ENCODE measurements at regions not wholly inside any gene's neighbourhood (a gene's known extent, or its start where the extent isn't known, plus 50 kb on each side); places are given as distances from the start of the nearest gene placed in this dataset.
"Not testable (repeated sequence)": the region's sequence is repeated elsewhere in the genome, so short reads cannot be mapped to it uniquely, and the experiment has no call there.

- POLR2A ChIA-PET, result no interaction called here
- CTCF ChIA-PET, result no interaction called here
These were observed 238.9 kb downstream of the BLID start for GRCh38 chr11:121877152-121877551.

- CTCF ChIA-PET, result no interaction called here
- POLR2A ChIA-PET, result no interaction called here
These were observed 242.2 kb downstream of the BLID start for GRCh38 chr11:121873766-121874165.

GRCh38 chr11:121872356-121872755 lies 243.7 kb downstream of the BLID start:
- ChIA-PET CTCF (no interaction called here), POLR2A (no interaction called here)

- ChIA-PET POLR2A (no interaction called here), CTCF (no interaction called here)
These were observed 245.6 kb downstream of the BLID start for GRCh38 chr11:121870206-121871045.

GRCh38 chr11:121869478-121869877 lies 246.5 kb downstream of the BLID start:
- CTCF ChIA-PET, result no interaction called here
- POLR2A ChIA-PET, result no interaction called here

GRCh38 chr11:121866754-121867153 lies 249.3 kb downstream of the BLID start:
- ChIA-PET POLR2A (no interaction called here), CTCF (interaction anchor here (1.0 kb wide), 1 partner anchor 316 kb away, joined by 3 read pairs; no protein-coding TSS in a partner anchor)

GRCh38 chr11:121864660-121865059 lies 251.4 kb downstream of the BLID start:
- POLR2A ChIA-PET, result no interaction called here
- CTCF ChIA-PET, result no interaction called here

- ChIA-PET POLR2A (no interaction called here), CTCF (no interaction called here)
These were observed 252.9 kb downstream of the BLID start for GRCh38 chr11:121863126-121863525.

- POLR2A ChIA-PET, CTCF ChIA-PET: not testable (repeated sequence)
These were observed 260.9 kb downstream of the BLID start for GRCh38 chr11:121855138-121855537.

GRCh38 chr11:121844016-121844415 lies 272.0 kb downstream of the BLID start:
- CTCF ChIA-PET, result no interaction called here
- POLR2A ChIA-PET, result no interaction called here

- ChIA-PET CTCF (no interaction called here), POLR2A (no interaction called here)
These were observed 273.8 kb downstream of the BLID start for GRCh38 chr11:121842192-121842585.

GRCh38 chr11:121841487-121842191 lies 274.4 kb downstream of the BLID start:
- ChIA-PET POLR2A (no interaction called here), CTCF (no interaction called here)

GRCh38 chr11:121839781-121840180 lies 276.2 kb downstream of the BLID start:
- ChIA-PET POLR2A (no interaction called here), CTCF (no interaction called here)

- ChIA-PET POLR2A (no interaction called here), CTCF (no interaction called here)
These were observed 277.4 kb downstream of the BLID start for GRCh38 chr11:121838571-121838970.

GRCh38 chr11:121833970-121834369 lies 282.0 kb downstream of the BLID start:
- CTCF ChIA-PET, result no interaction called here
- POLR2A ChIA-PET, result no interaction called here

GRCh38 chr11:121829159-121829643 lies 286.8 kb downstream of the BLID start:
- CTCF ChIA-PET, result no interaction called here
- POLR2A ChIA-PET, result no interaction called here

GRCh38 chr11:121814962-121815361 lies 301.1 kb downstream of the BLID start:
- CTCF ChIA-PET, result no interaction called here
- POLR2A ChIA-PET, result no interaction called here

GRCh38 chr11:121814296-121814695 lies 301.7 kb downstream of the BLID start:
- POLR2A ChIA-PET, result no interaction called here
- CTCF ChIA-PET, result no interaction called here

GRCh38 chr11:121810291-121810690 lies 305.7 kb downstream of the BLID start:
- CTCF ChIA-PET, result no interaction called here
- POLR2A ChIA-PET, result no interaction called here

- ChIA-PET CTCF (no interaction called here), POLR2A (no interaction called here)
These were observed 307.9 kb downstream of the BLID start for GRCh38 chr11:121808096-121808495.

GRCh38 chr11:121807051-121807450 lies 309.0 kb downstream of the BLID start:
- ChIA-PET CTCF (no interaction called here), POLR2A (no interaction called here)

- POLR2A ChIA-PET, result no interaction called here
- CTCF ChIA-PET, result no interaction called here
These were observed 313.5 kb downstream of the BLID start for GRCh38 chr11:121802542-121802941.
